ENCODE measurements at regions not wholly inside any gene's neighbourhood (a gene's known extent, or its start where the extent isn't known, plus 50 kb on each side); places are given as distances from the start of the nearest gene placed in this dataset.

- TF ChIP-seq, protein P1, sequence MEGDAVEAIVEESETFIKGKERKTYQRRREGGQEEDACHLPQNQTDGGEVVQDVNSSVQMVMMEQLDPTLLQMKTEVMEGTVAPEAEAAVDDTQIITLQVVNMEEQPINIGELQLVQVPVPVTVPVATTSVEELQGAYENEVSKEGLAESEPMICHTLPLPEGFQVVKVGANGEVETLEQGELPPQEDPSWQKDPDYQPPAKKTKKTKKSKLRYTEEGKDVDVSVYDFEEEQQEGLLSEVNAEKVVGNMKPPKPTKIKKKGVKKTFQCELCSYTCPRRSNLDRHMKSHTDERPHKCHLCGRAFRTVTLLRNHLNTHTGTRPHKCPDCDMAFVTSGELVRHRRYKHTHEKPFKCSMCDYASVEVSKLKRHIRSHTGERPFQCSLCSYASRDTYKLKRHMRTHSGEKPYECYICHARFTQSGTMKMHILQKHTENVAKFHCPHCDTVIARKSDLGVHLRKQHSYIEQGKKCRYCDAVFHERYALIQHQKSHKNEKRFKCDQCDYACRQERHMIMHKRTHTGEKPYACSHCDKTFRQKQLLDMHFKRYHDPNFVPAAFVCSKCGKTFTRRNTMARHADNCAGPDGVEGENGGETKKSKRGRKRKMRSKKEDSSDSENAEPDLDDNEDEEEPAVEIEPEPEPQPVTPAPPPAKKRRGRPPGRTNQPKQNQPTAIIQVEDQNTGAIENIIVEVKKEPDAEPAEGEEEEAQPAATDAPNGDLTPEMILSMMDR (IDR thresholded peaks at IDR 0.05; ENCODE audit: borderline replicate concordance, extremely low read depth, low read length, poor library complexity, severe bottlenecking), result no peak
- TF ChIP-seq EZH2 (IDR thresholded peaks at IDR 0.05; ENCODE audit: borderline replicate concordance, low read depth, low read length, severe bottlenecking), result no peak
Measured at GRCh38 chr4:156217236-156217635, 263.6 kb upstream of the CTSO start.
